ENCODE measurements at regions not wholly inside any gene's neighbourhood (a gene's known extent, or its start where the extent isn't known, plus 50 kb on each side); places are given as distances from the start of the nearest gene placed in this dataset.

DNA sequence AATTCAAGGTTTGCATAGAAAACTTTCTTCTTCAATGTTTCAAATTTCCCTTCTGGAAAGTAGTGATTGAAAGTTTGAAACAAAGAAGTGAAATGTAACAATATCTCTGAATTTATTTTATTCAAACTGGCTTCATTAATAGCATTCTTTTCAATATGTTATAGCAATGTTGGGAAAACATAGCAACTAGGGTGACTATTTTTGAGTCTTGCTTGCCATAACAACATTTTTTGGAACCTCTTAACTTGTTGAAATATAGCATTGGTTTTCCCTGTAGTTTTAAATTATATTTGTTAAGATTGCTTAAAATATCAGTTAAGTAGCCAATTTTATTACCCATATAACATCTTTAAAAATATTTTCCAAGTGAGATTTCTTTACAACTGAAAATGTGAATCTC lies 141.7 kb upstream of the OSR1 start (continued):
- TF ChIP-seq POLR2AphosphoS2 (IDR thresholded peaks at IDR 0.05; ENCODE audit: low read depth, low read length) (no peak), RBBP5 (conservative IDR thresholded peaks at IDR 0.05) (no peak), ATF7 (IDR thresholded peaks at IDR 0.05; ENCODE audit: low read depth) (no peak), PKNOX1 (IDR thresholded peaks at IDR 0.05) (no peak)

DNA sequence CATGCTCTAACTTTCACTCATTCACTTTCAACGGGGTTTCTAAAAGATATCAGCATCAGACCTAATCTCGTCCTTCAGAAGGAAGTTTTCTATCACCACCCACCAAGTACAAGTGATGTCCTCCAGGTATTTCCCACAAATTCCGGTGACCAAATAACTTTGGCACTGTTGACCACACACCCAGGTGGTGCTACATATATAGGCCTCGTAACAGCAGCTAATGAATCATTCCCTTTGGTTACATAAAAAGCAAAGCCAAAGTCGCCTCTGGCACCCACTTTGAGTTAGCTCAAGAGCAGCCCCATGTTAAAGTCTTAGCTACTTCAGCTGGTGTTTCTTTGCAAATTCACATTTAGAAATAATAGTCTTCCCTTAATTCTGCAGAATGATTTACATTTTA lies 138.2 kb upstream of the OSR1 start:
- Histone ChIP-seq H3K9ac (ENCODE audit: control insufficient read depth, insufficient read depth, low read length) (no peak overlapping the region), H4K20me1 (ENCODE audit: control insufficient read depth, insufficient read depth) (no peaks in the 10 kb centered on the region), H3K79me2 (ENCODE audit: control insufficient read depth, insufficient read depth, low read length) (no peaks in the 10 kb centered on the region), H3K36me3 (ENCODE audit: control insufficient read depth in 2 of 2, insufficient read depth in 2 of 2, low read length in 1 of 2) (no peaks in the 10 kb centered on the region), H3K4me2 (ENCODE audit: control insufficient read depth, insufficient read depth) (no peak overlapping the region), H3K4me1 (ENCODE audit: control insufficient read depth, insufficient read depth, low read length) (no peaks in the 10 kb centered on the region), H2AFZ (ENCODE audit: control insufficient read depth, low read depth, low read length) (no peak overlapping the region), H3K27me3 (replicated peaks in 1 of 2; ENCODE audit: control insufficient read depth in 2 of 2, insufficient read depth in 2 of 2, low read length in 1 of 2) (no peaks in the 10 kb centered on the region), H3K4me3 (no peak overlapping the region), H3K27ac (ENCODE audit: control insufficient read depth, insufficient read depth) (no peak overlapping the region), H3K9me3 (replicated peaks; ENCODE audit: control insufficient read depth, insufficient read depth, low read length) (no peaks in the 10 kb centered on the region)
- ChIA-PET SMC1A (ENCODE audit: uncharacterized antibody, unreplicated experiment) (interaction anchor here (0.6 to 1.6 kb wide), 2 partner anchors 10 to 246 kb away, joined by 3 to 4 read pairs; no protein-coding TSS in a partner anchor), CTCF (no interaction called here), RAD21 (ENCODE audit: unreplicated experiment) (no interaction called here), POLR2A (no interaction called here)
- WGBS (ENCODE audit: insufficient coverage, insufficient replicate concordance, low lambda C conversion rate, missing lambda C conversion rate), result 14% methylated on average over 5 of the region's 5 CpGs
- no peak for ATAC-seq
- FAIRE-seq, result no peak
- intact Hi-C loops (cut with micrococcal nuclease; ENCODE audit: unreplicated experiment), result no loop called here
- BruUV-seq (replicated peaks), result no TSS peak
- in situ Hi-C loops (cut with MboI), result no loop called here
- DNase-seq (ENCODE audit: low read depth, low spot score), result no peak
- TF ChIP-seq NFIC (IDR thresholded peaks at IDR 0.05; ENCODE audit: low read depth, low read length) (no peak), NFYA (IDR thresholded peaks at IDR 0.05; ENCODE audit: borderline replicate concordance, low read depth, low read length) (no peak), RBBP5 (conservative IDR thresholded peaks at IDR 0.05) (no peak), SMC3 (IDR thresholded peaks at IDR 0.05; ENCODE audit: borderline replicate concordance, low read length) (no peak), STAT3 (IDR thresholded peaks at IDR 0.05; ENCODE audit: low read depth, low read length) (no peak), MAX (IDR thresholded peaks at IDR 0.05; ENCODE audit: low read depth, low read length) (no peak), PAX8 (IDR thresholded peaks at IDR 0.05) (no peak), CHD4 (IDR thresholded peaks at IDR 0.05) (no peak), MEF2B (IDR thresholded peaks at IDR 0.05; ENCODE audit: partially characterized antibody, poor library complexity, severe bottlenecking) (no peak), MTA3 (IDR thresholded peaks at IDR 0.05; ENCODE audit: borderline replicate concordance, low read length) (no peak), EZH2 (IDR thresholded peaks at IDR 0.05; ENCODE audit: borderline replicate concordance, control insufficient read depth, low read depth, low read length) (no peak), CTCF (IDR thresholded peaks at IDR 0.05 in 2 of 3, conservative IDR thresholded peaks at IDR 0.05 in 1 of 3; ENCODE audit: control insufficient read depth in 2 of 3, extremely low read depth in 1 of 3, insufficient read depth in 1 of 3, low read depth in 3 of 3, low read length in 3 of 3) (no peak), CBX5 (IDR thresholded peaks at IDR 0.05; ENCODE audit: low read depth) (no peak)
- TF ChIP-seq, protein P1, sequence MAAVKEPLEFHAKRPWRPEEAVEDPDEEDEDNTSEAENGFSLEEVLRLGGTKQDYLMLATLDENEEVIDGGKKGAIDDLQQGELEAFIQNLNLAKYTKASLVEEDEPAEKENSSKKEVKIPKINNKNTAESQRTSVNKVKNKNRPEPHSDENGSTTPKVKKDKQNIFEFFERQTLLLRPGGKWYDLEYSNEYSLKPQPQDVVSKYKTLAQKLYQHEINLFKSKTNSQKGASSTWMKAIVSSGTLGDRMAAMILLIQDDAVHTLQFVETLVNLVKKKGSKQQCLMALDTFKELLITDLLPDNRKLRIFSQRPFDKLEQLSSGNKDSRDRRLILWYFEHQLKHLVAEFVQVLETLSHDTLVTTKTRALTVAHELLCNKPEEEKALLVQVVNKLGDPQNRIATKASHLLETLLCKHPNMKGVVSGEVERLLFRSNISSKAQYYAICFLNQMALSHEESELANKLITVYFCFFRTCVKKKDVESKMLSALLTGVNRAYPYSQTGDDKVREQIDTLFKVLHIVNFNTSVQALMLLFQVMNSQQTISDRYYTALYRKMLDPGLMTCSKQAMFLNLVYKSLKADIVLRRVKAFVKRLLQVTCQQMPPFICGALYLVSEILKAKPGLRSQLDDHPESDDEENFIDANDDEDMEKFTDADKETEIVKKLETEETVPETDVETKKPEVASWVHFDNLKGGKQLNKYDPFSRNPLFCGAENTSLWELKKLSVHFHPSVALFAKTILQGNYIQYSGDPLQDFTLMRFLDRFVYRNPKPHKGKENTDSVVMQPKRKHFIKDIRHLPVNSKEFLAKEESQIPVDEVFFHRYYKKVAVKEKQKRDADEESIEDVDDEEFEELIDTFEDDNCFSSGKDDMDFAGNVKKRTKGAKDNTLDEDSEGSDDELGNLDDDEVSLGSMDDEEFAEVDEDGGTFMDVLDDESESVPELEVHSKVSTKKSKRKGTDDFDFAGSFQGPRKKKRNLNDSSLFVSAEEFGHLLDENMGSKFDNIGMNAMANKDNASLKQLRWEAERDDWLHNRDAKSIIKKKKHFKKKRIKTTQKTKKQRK (IDR thresholded peaks at IDR 0.05; ENCODE audit: low read depth, low read length), result no peak

All from GM12878 (cell line).